Hepatocyte (in vitro differentiated cells): ENCODE measurements at regions not wholly inside any gene's neighbourhood (a gene's known extent, or its start where the extent isn't known, plus 50 kb on each side); places are given as distances from the start of the nearest gene placed in this dataset.

Experiments used
- DNase-seq: peaks from one replicate; pipeline ENCODE4 v3.0.0-alpha.2; 2016; ENCODE audit warnings: low spot score
- H2AFZ ChIP-seq: fragments of 200-600 bp; sonication (generic); 2 replicates; pipeline ENCODE4 v1.6.0; 2016; ENCODE audit warnings: antibody characterized with exemption, mild to moderate bottlenecking
- H3K27ac ChIP-seq: fragments of 200-600 bp; sonication (generic); 2 replicates; pipeline ENCODE4 v1.5.1; 2016; ENCODE audit warnings: mild to moderate bottlenecking
- H3K27me3 ChIP-seq: fragments of 200-600 bp; sonication (generic); 2 replicates; pipeline ENCODE4 v1.6.1; 2016
- H3K36me3 ChIP-seq: fragments of 200-600 bp; sonication (generic); replicated peaks from 2 replicates; pipeline ENCODE4 v1.5.1; 2016; ENCODE audit warnings: low read depth; ENCODE audit not compliant: insufficient read depth
- H3K4me1 ChIP-seq: fragments of 200-600 bp; sonication (generic); 2 replicates; pipeline ENCODE4 v1.5.1; 2016; ENCODE audit warnings: mild to moderate bottlenecking, moderate library complexity; ENCODE audit not compliant: insufficient read depth
- H3K4me2 ChIP-seq: fragments of 200-600 bp; sonication (generic); 2 replicates; pipeline ENCODE4 v1.6.0; 2016
- H3K4me3 ChIP-seq: fragments of 200-600 bp; sonication (generic); 2 replicates; pipeline ENCODE4 v1.5.1; 2016; ENCODE audit warnings: mild to moderate bottlenecking
- H3K79me2 ChIP-seq: fragments of 200-600 bp; sonication (generic); 2 replicates; pipeline ENCODE4 v1.6.0; 2017; ENCODE audit warnings: mild to moderate bottlenecking
- H3K9me2 ChIP-seq: fragments of 200-600 bp; sonication (generic); replicated peaks from 2 replicates; pipeline ENCODE4 v1.6.0; 2017; ENCODE audit warnings: mild to moderate bottlenecking; ENCODE audit not compliant: insufficient read depth
- H3K9me3 ChIP-seq: fragments of 200-600 bp; sonication (generic); 2 replicates; pipeline ENCODE4 v1.5.1; 2016; ENCODE audit warnings: low read depth, mild to moderate bottlenecking
- H4K20me1 ChIP-seq: fragments of 200-600 bp; sonication (generic); 2 replicates; pipeline ENCODE4 v1.6.0; 2016; ENCODE audit warnings: mild to moderate bottlenecking; ENCODE audit not compliant: insufficient read depth, poor library complexity, severe bottlenecking
- CTCF ChIP-seq: fragments of 200-600 bp; sonication (generic); IDR thresholded peaks from 2 replicates; pipeline ENCODE4 v1.5.1; 2016; ENCODE audit warnings: antibody characterized with exemption, mild to moderate bottlenecking; ENCODE audit not compliant: poor library complexity
- EZH2 ChIP-seq: fragments of 200-600 bp; sonication (generic); IDR thresholded peaks from 2 replicates; pipeline ENCODE4 v1.6.1; 2016; ENCODE audit warnings: antibody characterized with exemption, mild to moderate bottlenecking, borderline replicate concordance
- EZH2phosphoT487 ChIP-seq: fragments of 200-600 bp; sonication (generic); IDR thresholded peaks from one replicate; pipeline ENCODE4 v1.6.1; 2018; ENCODE audit warnings: antibody characterized with exemption, mild to moderate bottlenecking, low read depth, moderate library complexity; ENCODE audit not compliant: unreplicated experiment, severe bottlenecking
- WGBS: methylation state at CpG from one replicate; pipeline ENCODE4 v1.1.6; 2016; ENCODE audit warnings: low lambda C conversion rate; ENCODE audit errors: missing lambda C conversion rate; 5-methylcytosine and 5-hydroxymethylcytosine counted together

GRCh38 chr2:234240917-234241316 is 190.4 kb downstream of the SPP2 start:
- no peaks in the 10 kb centered on the region for H3K27me3 ChIP-seq
- no peaks in the 10 kb centered on the region for H3K9me3 ChIP-seq
- H3K27ac ChIP-seq: no peak overlapping the region
- no peaks in the 10 kb centered on the region for H3K9me2 ChIP-seq
- 82% methylated on average over 2 of the region's 2 CpGs for WGBS
- H4K20me1 ChIP-seq: no peaks in the 10 kb centered on the region
- H3K4me2 ChIP-seq: no peak overlapping the region
- no peak for DNase-seq
- H2AFZ ChIP-seq: no peak overlapping the region
- H3K4me1 ChIP-seq: no peaks in the 10 kb centered on the region
- TF ChIP-seq CTCF (no peak), EZH2 (no peak), EZH2phosphoT487 (no peak)
- H3K36me3 ChIP-seq: no peaks in the 10 kb centered on the region
- no peaks in the 10 kb centered on the region for H3K79me2 ChIP-seq
- no peak overlapping the region for H3K4me3 ChIP-seq

GRCh38 chr2:234235191-234235590 is 184.7 kb downstream of the SPP2 start:
- H3K4me3 ChIP-seq: no peak overlapping the region
- H3K79me2 ChIP-seq: no peaks in the 10 kb centered on the region
- no peak overlapping the region for H2AFZ ChIP-seq
- no peaks in the 10 kb centered on the region for H3K9me3 ChIP-seq
- TF ChIP-seq EZH2phosphoT487: no peak
- no peak for TF ChIP-seq EZH2
- TF ChIP-seq CTCF: no peak
- H3K4me2 ChIP-seq: no peak overlapping the region
- peaks cover 4% of the 10 kb centered on the region for H3K4me1 ChIP-seq
- H3K27me3 ChIP-seq: no peaks in the 10 kb centered on the region
- H4K20me1 ChIP-seq: no peaks in the 10 kb centered on the region
- no peaks in the 10 kb centered on the region for H3K36me3 ChIP-seq
- no peaks in the 10 kb centered on the region for H3K9me2 ChIP-seq
- DNase-seq: no peak
- H3K27ac ChIP-seq: no peak overlapping the region

- 79% methylated on average over 1 of the region's 1 CpG for WGBS
These were observed 181.0 kb downstream of the SPP2 start for GRCh38 chr2:234231460-234231859.

More at GRCh38 chr2:234231460-234231859, 181.0 kb downstream of the SPP2 start:
- TF ChIP-seq EZH2phosphoT487 (no peak), EZH2 (no peak), CTCF (no peak)
- no peaks in the 10 kb centered on the region for H3K27me3 ChIP-seq
- H3K36me3 ChIP-seq: no peaks in the 10 kb centered on the region
- no peaks in the 10 kb centered on the region for H3K9me3 ChIP-seq
- H3K4me2 ChIP-seq: no peak overlapping the region
- H2AFZ ChIP-seq: no peak overlapping the region
- DNase-seq: no peak
- peaks cover 4% of the 10 kb centered on the region for H3K4me1 ChIP-seq
- no peaks in the 10 kb centered on the region for H3K79me2 ChIP-seq
- no peaks in the 10 kb centered on the region for H3K9me2 ChIP-seq
- H3K4me3 ChIP-seq: no peak overlapping the region
- no peaks in the 10 kb centered on the region for H4K20me1 ChIP-seq
- H3K27ac ChIP-seq: no peak overlapping the region
